ENCODE measurements at regions not wholly inside any gene's neighbourhood (a gene's known extent, or its start where the extent isn't known, plus 50 kb on each side); places are given as distances from the start of the nearest gene placed in this dataset.

- H3K27me3 ChIP-seq (ENCODE audit: low read depth): no peaks in the 10 kb centered on the region
- no peaks in the 10 kb centered on the region for H3K4me1 ChIP-seq
- intact Hi-C loops (cut with DNase I): no loop called here
- ATAC-seq (no peak), DNase-seq (no peak)
- H3K9me3 ChIP-seq: no peaks in the 10 kb centered on the region
- H3K4me3 ChIP-seq: no peak overlapping the region
- TF ChIP-seq CTCF (IDR thresholded peaks at IDR 0.05): no peak
- H3K27ac ChIP-seq: no peak overlapping the region
- no peaks in the 10 kb centered on the region for H3K36me3 ChIP-seq
Measured at GRCh38 chr1:224540535-224540934, 75.6 kb upstream of the CNIH3 start.

- intact Hi-C loops (cut with DNase I): no loop called here
- DNase-seq: no peak
- no peak overlapping the region for H3K27ac ChIP-seq
Measured at GRCh38 chr1:224541072-224541790, 74.9 kb upstream of the CNIH3 start.

GRCh38 chr1:224541901-224542630 lies 74.1 kb upstream of the CNIH3 start:
- DNase-seq (no peak), ATAC-seq (no peak)
- no peaks in the 10 kb centered on the region for H3K9me3 ChIP-seq
- no peaks in the 10 kb centered on the region for H3K27me3 ChIP-seq (ENCODE audit: low read depth)
- H3K4me1 ChIP-seq: no peaks in the 10 kb centered on the region
- H3K4me3 ChIP-seq: no peak overlapping the region
- no peak overlapping the region for H3K27ac ChIP-seq
- H3K36me3 ChIP-seq: no peaks in the 10 kb centered on the region
- intact Hi-C loops (cut with DNase I): no loop called here
- no peak for TF ChIP-seq CTCF (IDR thresholded peaks at IDR 0.05)

More at GRCh38 chr1:224541072-224541790, 74.9 kb upstream of the CNIH3 start:
- H3K9me3 ChIP-seq: no peaks in the 10 kb centered on the region
- no peaks in the 10 kb centered on the region for H3K27me3 ChIP-seq (ENCODE audit: low read depth)
- no peaks in the 10 kb centered on the region for H3K36me3 ChIP-seq
- TF ChIP-seq CTCF (IDR thresholded peaks at IDR 0.05): no peak
- no peak for ATAC-seq
- no peaks in the 10 kb centered on the region for H3K4me1 ChIP-seq
- no peak overlapping the region for H3K4me3 ChIP-seq

GRCh38 chr1:224542783-224543440 lies 73.2 kb upstream of the CNIH3 start:
- DNase-seq: no peak
- ATAC-seq: peak; percentile 49 to 83
- no peaks in the 10 kb centered on the region for H3K27me3 ChIP-seq (ENCODE audit: low read depth)
- no peaks in the 10 kb centered on the region for H3K36me3 ChIP-seq
- H3K4me1 ChIP-seq: no peaks in the 10 kb centered on the region
- no peak overlapping the region for H3K27ac ChIP-seq
- no peak overlapping the region for H3K4me3 ChIP-seq
- intact Hi-C loops (cut with DNase I): no loop called here
- TF ChIP-seq CTCF (IDR thresholded peaks at IDR 0.05): no peak
- H3K9me3 ChIP-seq: no peaks in the 10 kb centered on the region

GRCh38 chr1:224543453-224543852 lies 72.7 kb upstream of the CNIH3 start:
- H3K4me1 ChIP-seq: no peaks in the 10 kb centered on the region
- DNase-seq: no peak
- intact Hi-C loops (cut with DNase I): no loop called here
- no peaks in the 10 kb centered on the region for H3K36me3 ChIP-seq
- H3K27me3 ChIP-seq (ENCODE audit: low read depth): no peaks in the 10 kb centered on the region
- no peaks in the 10 kb centered on the region for H3K9me3 ChIP-seq
- ATAC-seq: no peak
- no peak for TF ChIP-seq CTCF (IDR thresholded peaks at IDR 0.05)
- H3K4me3 ChIP-seq: no peak overlapping the region
- H3K27ac ChIP-seq: no peak overlapping the region

Data from lower lobe of right lung (tissue), 2 donors.